Astrocyte (in vitro differentiated cells and primary cell): ENCODE measurements at regions not wholly inside any gene's neighbourhood (a gene's known extent, or its start where the extent isn't known, plus 50 kb on each side); places are given as distances from the start of the nearest gene placed in this dataset.

ENCODE experiments used
- DNase-seq: peaks from one replicate; pipeline ENCODE4 v3.0.0-alpha.2; 2010; ENCODE audit warnings: low read depth
- FAIRE-seq: peaks from 2 replicates; lab custom pipeline; 2011; peaks lifted over from hg19 to GRCh38; lab: Jason Lieb, UNC
- H2AFZ ChIP-seq: 2 replicates; pipeline ENCODE4 v1.6.0; 2012; ENCODE audit warnings: low read depth, low read length, inconsistent platforms
- H3K27ac ChIP-seq: 2 replicates; pipeline ENCODE4 v1.5.1; 2011; ENCODE audit warnings: low read depth, low read length, inconsistent platforms
- H3K27me3 ChIP-seq: 2 replicates; pipeline ENCODE4 v1.6.0; 2011; ENCODE audit warnings: low read length, inconsistent platforms; ENCODE audit not compliant: insufficient read depth
- H3K36me3 ChIP-seq: 2 replicates; pipeline ENCODE4 v1.5.1; 2011; ENCODE audit warnings: low read length, inconsistent platforms; ENCODE audit not compliant: insufficient read depth
- H3K4me1 ChIP-seq: 2 replicates; pipeline ENCODE4 v1.5.1; 2011; ENCODE audit warnings: low read length, inconsistent platforms; ENCODE audit not compliant: insufficient read depth
- H3K4me2 ChIP-seq: 2 replicates; pipeline ENCODE4 v1.6.0; 2012; ENCODE audit warnings: low read length, inconsistent platforms
- H3K4me3 ChIP-seq: 2 replicates; pipeline ENCODE4 v1.5.1; 2011; ENCODE audit warnings: low read depth, mild to moderate bottlenecking, low read length, inconsistent platforms; ENCODE audit not compliant: insufficient read depth
- H3K79me2 ChIP-seq: 2 replicates; pipeline ENCODE4 v1.6.0; 2012; ENCODE audit warnings: mild to moderate bottlenecking, low read length, inconsistent platforms; ENCODE audit not compliant: insufficient read depth
- H3K9ac ChIP-seq: 2 replicates; pipeline ENCODE4 v1.6.0; 2012; ENCODE audit warnings: mild to moderate bottlenecking, low read length, inconsistent platforms
- H3K9me3 ChIP-seq: 2 replicates; pipeline ENCODE4 v1.5.1; 2012; ENCODE audit warnings: low read depth, mild to moderate bottlenecking, low read length, inconsistent platforms; ENCODE audit not compliant: insufficient read depth
- H4K20me1 ChIP-seq: 2 replicates; pipeline ENCODE4 v1.6.0; 2012; ENCODE audit warnings: low read length, inconsistent platforms; ENCODE audit not compliant: insufficient read depth
- H3K27ac Mint-ChIP-seq: one replicate; pipeline ENCODE4 v1.8.0; 2021; ENCODE audit warnings: mild to moderate bottlenecking, mixed read lengths; ENCODE audit not compliant: unreplicated experiment
- H3K27me3 Mint-ChIP-seq: one replicate; pipeline ENCODE4 v1.8.0; 2021; ENCODE audit warnings: low read depth, mixed read lengths; ENCODE audit not compliant: unreplicated experiment
- H3K36me3 Mint-ChIP-seq: one replicate; pipeline ENCODE4 v1.8.0; 2021; ENCODE audit warnings: low read depth, mixed read lengths; ENCODE audit not compliant: unreplicated experiment
- H3K4me1 Mint-ChIP-seq: one replicate; pipeline ENCODE4 v1.8.0; 2021; ENCODE audit warnings: low read depth, mixed read lengths; ENCODE audit not compliant: unreplicated experiment
- H3K4me3 Mint-ChIP-seq: one replicate; pipeline ENCODE4 v1.8.0; 2021; ENCODE audit warnings: mild to moderate bottlenecking, moderate library complexity, mixed read lengths; ENCODE audit not compliant: unreplicated experiment
- H3K9me3 Mint-ChIP-seq: one replicate; pipeline ENCODE4 v1.8.0; 2021; ENCODE audit warnings: mild to moderate bottlenecking, mixed read lengths; ENCODE audit not compliant: unreplicated experiment
- EZH2 ChIP-seq: IDR thresholded peaks from 2 replicates; pipeline ENCODE4 v1.6.1; 2012; ENCODE audit warnings: mild to moderate bottlenecking, low read length, inconsistent platforms; ENCODE audit not compliant: insufficient read depth
- TF ChIP-seq, protein P1 (sequence below): IDR thresholded peaks from 2 replicates; pipeline ENCODE4 v1.5.1; 2011; ENCODE audit warnings: low read depth, mild to moderate bottlenecking, inconsistent platforms, low read length, moderate library complexity; ENCODE audit not compliant: insufficient read depth

DNA sequence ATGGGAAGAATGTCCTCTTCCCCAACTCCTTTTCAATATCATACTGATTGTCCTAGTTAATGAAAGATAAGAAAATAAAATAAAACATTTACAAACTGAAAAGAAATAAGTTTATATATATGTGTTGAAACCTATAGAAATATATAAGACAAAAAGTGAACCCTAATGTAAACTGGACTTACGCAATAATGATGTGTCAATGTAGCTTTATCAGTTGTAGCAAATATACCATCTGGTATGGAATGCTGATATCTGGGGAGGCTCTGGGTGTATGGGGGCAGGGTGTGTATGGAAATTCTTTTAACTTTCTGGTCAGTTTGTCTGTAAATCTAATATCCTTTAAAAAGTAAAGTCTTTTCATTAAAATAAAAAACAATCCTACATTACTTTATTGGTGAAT is 603.9 kb downstream of the DMRTA1 start:
- H3K4me3 ChIP-seq = no peak overlapping the region
- H3K36me3 Mint-ChIP-seq = no peaks in the 10 kb centered on the region
- H3K4me1 Mint-ChIP-seq = no peaks in the 10 kb centered on the region
- H3K27me3 ChIP-seq = no peaks in the 10 kb centered on the region
- H2AFZ ChIP-seq = no peak overlapping the region
- H3K4me2 ChIP-seq = no peak overlapping the region
- no peaks in the 10 kb centered on the region for H3K36me3 ChIP-seq
- no peak overlapping the region for H3K9ac ChIP-seq
- FAIRE-seq (no peak), DNase-seq (no peak)
- H3K79me2 ChIP-seq = no peaks in the 10 kb centered on the region
- H3K4me3 Mint-ChIP-seq = no peak overlapping the region
- H3K27ac ChIP-seq = no peak overlapping the region
- H3K9me3 Mint-ChIP-seq = peaks cover 2% of the 10 kb centered on the region
- no peak for TF ChIP-seq EZH2
- TF ChIP-seq, protein P1, sequence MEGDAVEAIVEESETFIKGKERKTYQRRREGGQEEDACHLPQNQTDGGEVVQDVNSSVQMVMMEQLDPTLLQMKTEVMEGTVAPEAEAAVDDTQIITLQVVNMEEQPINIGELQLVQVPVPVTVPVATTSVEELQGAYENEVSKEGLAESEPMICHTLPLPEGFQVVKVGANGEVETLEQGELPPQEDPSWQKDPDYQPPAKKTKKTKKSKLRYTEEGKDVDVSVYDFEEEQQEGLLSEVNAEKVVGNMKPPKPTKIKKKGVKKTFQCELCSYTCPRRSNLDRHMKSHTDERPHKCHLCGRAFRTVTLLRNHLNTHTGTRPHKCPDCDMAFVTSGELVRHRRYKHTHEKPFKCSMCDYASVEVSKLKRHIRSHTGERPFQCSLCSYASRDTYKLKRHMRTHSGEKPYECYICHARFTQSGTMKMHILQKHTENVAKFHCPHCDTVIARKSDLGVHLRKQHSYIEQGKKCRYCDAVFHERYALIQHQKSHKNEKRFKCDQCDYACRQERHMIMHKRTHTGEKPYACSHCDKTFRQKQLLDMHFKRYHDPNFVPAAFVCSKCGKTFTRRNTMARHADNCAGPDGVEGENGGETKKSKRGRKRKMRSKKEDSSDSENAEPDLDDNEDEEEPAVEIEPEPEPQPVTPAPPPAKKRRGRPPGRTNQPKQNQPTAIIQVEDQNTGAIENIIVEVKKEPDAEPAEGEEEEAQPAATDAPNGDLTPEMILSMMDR = no peak
- no peak overlapping the region for H3K27ac Mint-ChIP-seq
- H3K4me1 ChIP-seq = no peaks in the 10 kb centered on the region
- H4K20me1 ChIP-seq = no peaks in the 10 kb centered on the region
- H3K27me3 Mint-ChIP-seq = no peaks in the 10 kb centered on the region
- no peaks in the 10 kb centered on the region for H3K9me3 ChIP-seq

DNA sequence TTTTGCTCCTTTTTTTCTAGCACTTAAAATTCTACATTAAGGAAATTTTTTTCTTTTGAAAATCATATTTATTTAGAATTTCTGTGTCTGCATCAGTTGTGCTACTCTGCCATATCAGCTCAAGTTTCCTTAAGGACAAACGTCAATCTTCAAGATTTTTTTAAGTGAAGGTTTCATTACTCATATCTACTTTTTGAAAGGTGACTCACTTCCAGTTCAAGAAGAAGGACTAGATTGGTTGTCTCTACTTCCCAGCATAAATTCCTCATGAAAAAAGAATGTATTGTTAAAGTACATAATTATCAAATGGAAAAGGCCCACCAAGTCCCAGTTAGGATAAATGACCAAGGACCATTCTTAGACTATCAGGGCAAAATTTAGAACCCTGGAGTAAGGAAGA is 626.5 kb downstream of the DMRTA1 start:
- Mint-ChIP-seq H3K4me1 (peaks cover 5% of the 10 kb centered on the region), H3K27me3 (no peaks in the 10 kb centered on the region), H3K9me3 (no peaks in the 10 kb centered on the region), H3K36me3 (no peaks in the 10 kb centered on the region), H3K4me3 (no peak overlapping the region), H3K27ac (no peak overlapping the region)
- FAIRE-seq (no peak), DNase-seq (peak; percentile 2)
- no peaks in the 10 kb centered on the region for H3K4me1 ChIP-seq
- H3K4me2 ChIP-seq = no peak overlapping the region
- TF ChIP-seq, protein P1 = no peak
- no peak for TF ChIP-seq EZH2
- H3K27ac ChIP-seq = no peak overlapping the region
- no peak overlapping the region for H3K9ac ChIP-seq
- H2AFZ ChIP-seq = no peak overlapping the region
- no peaks in the 10 kb centered on the region for H3K36me3 ChIP-seq
- no peaks in the 10 kb centered on the region for H3K27me3 ChIP-seq
- H3K9me3 ChIP-seq = no peaks in the 10 kb centered on the region
- no peaks in the 10 kb centered on the region for H4K20me1 ChIP-seq
- no peak overlapping the region for H3K4me3 ChIP-seq
- H3K79me2 ChIP-seq = no peaks in the 10 kb centered on the region

DNA sequence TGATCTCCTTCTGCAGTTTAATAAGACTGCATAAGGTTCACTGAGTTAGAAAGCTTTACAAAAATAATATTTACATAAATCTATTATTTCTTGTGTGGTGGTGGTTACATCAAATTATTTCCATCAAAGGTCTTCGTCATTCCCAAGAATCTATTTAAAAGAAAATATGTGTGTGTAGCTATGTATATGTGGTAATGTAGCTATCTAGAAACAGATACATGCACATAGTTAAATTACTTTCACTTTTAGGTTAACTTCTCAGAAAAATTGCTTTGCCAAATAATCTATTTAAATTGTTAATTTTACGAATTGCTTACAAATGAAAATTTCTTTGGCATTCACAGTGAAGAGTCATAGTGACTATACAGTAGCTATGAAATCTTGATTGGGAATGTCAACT is 633.2 kb downstream of the DMRTA1 start:
- no peaks in the 10 kb centered on the region for H3K4me1 Mint-ChIP-seq
- no peak overlapping the region for H3K27ac ChIP-seq
- H3K79me2 ChIP-seq = no peaks in the 10 kb centered on the region
- no peak overlapping the region for H2AFZ ChIP-seq
- no peak overlapping the region for H3K4me2 ChIP-seq
- no peak overlapping the region for H3K27ac Mint-ChIP-seq
- H3K36me3 ChIP-seq = no peaks in the 10 kb centered on the region
- H3K9me3 ChIP-seq = no peaks in the 10 kb centered on the region
- H3K27me3 ChIP-seq = no peaks in the 10 kb centered on the region
- H3K9ac ChIP-seq = no peak overlapping the region
- no peaks in the 10 kb centered on the region for H3K27me3 Mint-ChIP-seq
- H3K4me1 ChIP-seq = no peaks in the 10 kb centered on the region
- no peak overlapping the region for H3K4me3 ChIP-seq
- no peak for TF ChIP-seq EZH2
- TF ChIP-seq, protein P1 = no peak
- no peak for DNase-seq
- no peak overlapping the region for H3K4me3 Mint-ChIP-seq
- no peaks in the 10 kb centered on the region for H3K36me3 Mint-ChIP-seq
- H3K9me3 Mint-ChIP-seq = peaks cover 2% of the 10 kb centered on the region
- FAIRE-seq = peak; percentile 52
- H4K20me1 ChIP-seq = no peaks in the 10 kb centered on the region
